Ovary (tissue), 3 donors: ENCODE measurements at regions not wholly inside any gene's neighbourhood (a gene's known extent, or its start where the extent isn't known, plus 50 kb on each side); places are given as distances from the start of the nearest gene placed in this dataset.

Experiments used
- EP300 ChIP-seq: sonication (generic); formaldehyde crosslinking; IDR thresholded peaks from one replicate; pipeline ENCODE4 v1.6.1; 2017; ENCODE audit warnings: antibody characterized with exemption
- POLR2A ChIP-seq: fragments of 450-650 bp; IDR thresholded peaks from one replicate; pipeline ENCODE4 v1.6.1; 2017; ENCODE audit warnings: antibody characterized with exemption, mild to moderate bottlenecking, moderate library complexity
- TF ChIP-seq, protein P1 (sequence below), 3 donors: fragments of 450-650 bp in 2 of 3; fragments of 200-600 bp in 1 of 3; IDR thresholded peaks; one replicate each; pipeline versions ENCODE4 v1.5.1 to v1.8.0; 2016 to 2022; ENCODE audit warnings: antibody characterized with exemption in 3 of 3, mild to moderate bottlenecking in 1 of 3
- donor health status: DM: no; HTN: no; CAD: no.

DNA sequence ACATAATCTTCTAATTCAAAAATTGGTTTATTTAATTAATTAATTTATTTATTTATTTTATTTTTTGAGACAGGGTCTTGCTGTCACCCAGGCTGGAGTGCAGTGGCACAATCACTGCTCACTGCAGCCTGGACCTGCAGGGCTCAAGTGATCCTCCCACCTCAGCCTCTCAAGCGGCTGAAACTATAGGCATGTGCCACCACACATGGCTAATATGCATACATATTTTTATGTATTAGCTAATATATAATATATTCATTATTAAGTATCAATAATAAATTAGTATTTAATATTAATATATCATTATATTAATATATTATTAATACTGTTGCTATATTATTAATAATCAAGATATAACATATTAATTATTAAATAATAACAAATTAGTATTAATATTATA is 406.7 kb downstream of the GPATCH2 start:
- TF ChIP-seq, protein P1, sequence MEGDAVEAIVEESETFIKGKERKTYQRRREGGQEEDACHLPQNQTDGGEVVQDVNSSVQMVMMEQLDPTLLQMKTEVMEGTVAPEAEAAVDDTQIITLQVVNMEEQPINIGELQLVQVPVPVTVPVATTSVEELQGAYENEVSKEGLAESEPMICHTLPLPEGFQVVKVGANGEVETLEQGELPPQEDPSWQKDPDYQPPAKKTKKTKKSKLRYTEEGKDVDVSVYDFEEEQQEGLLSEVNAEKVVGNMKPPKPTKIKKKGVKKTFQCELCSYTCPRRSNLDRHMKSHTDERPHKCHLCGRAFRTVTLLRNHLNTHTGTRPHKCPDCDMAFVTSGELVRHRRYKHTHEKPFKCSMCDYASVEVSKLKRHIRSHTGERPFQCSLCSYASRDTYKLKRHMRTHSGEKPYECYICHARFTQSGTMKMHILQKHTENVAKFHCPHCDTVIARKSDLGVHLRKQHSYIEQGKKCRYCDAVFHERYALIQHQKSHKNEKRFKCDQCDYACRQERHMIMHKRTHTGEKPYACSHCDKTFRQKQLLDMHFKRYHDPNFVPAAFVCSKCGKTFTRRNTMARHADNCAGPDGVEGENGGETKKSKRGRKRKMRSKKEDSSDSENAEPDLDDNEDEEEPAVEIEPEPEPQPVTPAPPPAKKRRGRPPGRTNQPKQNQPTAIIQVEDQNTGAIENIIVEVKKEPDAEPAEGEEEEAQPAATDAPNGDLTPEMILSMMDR (IDR thresholded peaks at IDR 0.05) = no peak
- TF ChIP-seq POLR2A (no peak), EP300 (no peak)
